Activated T-cell treated with anti-CD3 and anti-CD28 coated beads, Interleukin-2, amount 50 U/mL, for 1 hour (primary cell): ENCODE measurements at regions not wholly inside any gene's neighbourhood (a gene's known extent, or its start where the extent isn't known, plus 50 kb on each side); places are given as distances from the start of the nearest gene placed in this dataset.

Source experiments
- DNase-seq: peaks from one replicate; pipeline ENCODE4 v3.0.0-alpha.2; 2020

DNA sequence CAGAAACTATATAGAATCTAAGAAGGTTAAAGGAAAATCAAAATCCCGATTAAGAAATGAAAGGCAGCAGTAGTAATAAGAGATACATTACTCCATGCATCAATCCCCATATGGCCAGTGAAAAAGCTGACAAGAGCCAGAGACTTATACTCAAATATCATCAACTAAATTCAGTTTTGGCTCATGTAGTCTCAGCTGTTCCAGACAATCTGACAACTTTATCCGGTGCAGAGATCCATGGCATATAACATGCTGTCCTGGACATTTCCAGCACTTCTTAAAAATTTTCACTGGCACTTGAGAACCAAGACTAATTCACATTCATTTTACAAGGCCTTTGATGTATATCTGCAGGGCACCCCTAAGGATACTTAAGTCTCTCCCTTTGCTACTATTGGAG is 255.7 kb upstream of the KLHL1 start:
- no peak for DNase-seq

DNA sequence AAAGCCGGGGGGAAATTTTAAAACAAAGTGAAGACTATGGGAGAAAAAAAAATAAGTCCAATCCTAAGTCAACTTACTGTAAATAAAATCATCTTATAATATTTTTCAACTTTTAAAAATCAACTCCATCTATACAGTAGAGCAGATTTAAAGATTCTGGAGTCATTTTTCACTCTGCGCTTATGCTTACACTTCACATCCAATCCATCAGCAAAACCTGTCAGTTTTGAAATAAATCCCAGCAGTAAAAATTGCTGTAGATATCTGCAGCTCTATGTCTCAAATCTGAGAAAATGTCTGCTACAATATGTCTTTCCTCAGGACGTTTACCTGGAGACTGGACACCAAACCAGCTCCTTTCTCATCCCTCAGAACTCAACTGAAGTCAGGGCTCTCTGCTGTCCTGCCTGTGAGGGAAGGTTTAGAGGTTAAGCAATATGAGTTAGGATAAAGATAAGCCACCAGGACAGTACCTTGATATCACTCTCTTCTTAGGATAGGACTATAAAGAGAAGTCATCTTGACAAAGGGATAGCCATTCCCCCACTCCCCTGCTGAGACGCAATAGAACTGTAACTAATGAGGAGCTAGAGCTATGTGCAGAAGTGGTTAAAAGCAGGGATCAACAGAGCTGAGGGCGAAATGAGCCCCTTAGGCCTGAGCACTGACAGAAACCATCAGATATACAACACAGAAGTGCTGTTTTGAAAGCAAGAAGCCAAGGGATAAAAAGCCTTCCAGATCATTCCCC is 254.7 kb upstream of the KLHL1 start:
- no peak for DNase-seq

DNA sequence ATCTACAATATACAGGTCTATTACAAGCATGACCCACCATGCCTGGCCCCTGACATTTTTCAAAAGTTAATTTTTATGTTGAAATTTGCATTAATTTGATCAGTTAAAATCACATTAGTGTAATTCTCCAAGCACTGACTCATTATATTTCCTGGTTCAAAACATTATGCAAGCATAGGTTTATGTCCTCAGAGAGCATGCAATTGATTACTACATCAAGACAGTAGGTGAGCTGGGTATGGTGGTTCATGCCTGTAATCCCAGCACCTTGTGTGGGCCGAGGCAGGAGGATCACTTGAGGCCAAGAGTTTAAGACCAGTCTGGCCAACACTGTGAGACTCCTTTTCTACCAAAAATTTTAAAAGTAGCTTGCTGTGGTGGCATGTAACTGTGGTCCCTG is 248.8 kb upstream of the KLHL1 start:
- DNase-seq: no peak

DNA sequence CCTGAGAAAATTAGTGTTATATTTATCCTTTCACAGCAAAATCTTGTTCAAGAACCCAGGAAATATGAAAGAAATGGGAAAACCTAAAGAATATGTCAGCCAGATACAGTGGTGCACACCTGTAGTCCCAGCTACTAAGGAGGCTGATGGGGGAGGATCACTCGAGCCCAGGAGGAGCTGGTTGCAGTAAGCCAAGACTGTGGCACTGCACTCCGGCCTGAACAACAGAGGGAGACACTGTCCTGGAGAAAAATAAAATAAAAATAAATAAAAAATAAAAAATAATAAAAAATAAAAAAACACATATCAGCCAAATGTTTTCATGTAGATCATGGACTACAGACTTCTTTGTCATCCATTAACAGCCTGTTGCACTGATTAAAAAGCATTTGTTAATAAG is 244.8 kb upstream of the KLHL1 start:
- no peak for DNase-seq

GRCh38 chr13:70347947-70348620 is 239.8 kb upstream of the KLHL1 start:
- DNase-seq: no peak

GRCh38 chr13:70339738-70340137 is 231.5 kb upstream of the KLHL1 start:
- no peak for DNase-seq

DNA sequence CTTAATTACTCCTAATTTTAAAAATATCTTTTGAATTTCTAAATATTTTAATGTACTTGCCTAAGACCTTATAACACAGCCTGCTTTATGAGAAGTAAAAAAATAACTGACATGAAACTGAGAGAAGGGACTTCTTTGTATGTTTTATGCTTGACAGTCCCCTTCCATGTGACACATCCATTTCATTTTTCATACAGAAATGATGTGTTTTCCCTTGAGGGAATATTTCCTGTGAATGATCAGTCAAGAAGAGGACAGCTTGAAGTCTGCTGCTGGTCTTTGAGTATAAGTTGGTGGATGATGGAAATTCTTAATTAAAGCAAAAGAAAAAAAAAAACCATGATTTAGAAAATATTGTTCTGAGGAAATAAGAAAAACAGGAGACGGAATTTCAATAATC is 230.4 kb upstream of the KLHL1 start:
- no peak for DNase-seq

DNA sequence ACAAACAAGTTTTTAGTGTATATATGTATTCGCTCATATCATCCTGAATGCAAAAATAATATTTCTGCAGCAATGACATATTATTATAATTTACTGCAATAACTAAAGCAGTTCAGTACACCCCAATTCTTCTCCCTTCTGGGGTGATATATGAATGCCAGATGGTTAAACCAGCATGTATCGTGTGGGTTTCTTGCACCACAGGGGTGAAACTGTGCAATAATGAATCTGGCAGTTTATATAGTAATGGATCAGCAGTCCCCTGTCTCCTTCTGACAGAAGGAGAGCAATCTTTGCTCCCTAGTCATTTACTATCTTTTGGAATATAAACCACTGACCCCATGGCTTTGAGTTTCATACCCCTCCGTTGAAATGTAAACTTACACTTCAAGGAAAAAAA is 228.6 kb upstream of the KLHL1 start:
- no peak for DNase-seq

DNA sequence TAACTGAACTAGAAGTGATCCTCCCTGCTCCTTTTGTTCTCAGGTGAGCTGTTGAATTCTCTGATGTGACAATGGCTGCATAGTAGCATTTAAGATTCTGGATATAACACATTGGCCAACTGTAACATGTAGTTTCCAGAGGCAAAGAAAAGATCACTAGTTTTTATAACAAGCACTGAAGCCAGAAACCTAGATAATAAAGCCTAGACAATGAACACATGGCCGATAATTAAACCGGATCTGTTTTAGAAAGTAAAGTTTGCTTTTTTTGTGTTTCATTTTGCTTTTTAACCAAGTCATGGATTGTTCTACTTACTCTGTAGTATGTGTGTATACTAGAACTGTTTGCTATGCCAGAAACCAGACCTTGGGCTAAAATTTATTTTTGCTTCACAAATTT is 225.5 kb upstream of the KLHL1 start:
- no peak for DNase-seq

GRCh38 chr13:70330697-70331361 is 222.6 kb upstream of the KLHL1 start:
- DNase-seq: no peak

GRCh38 chr13:70324519-70324918 is 216.3 kb upstream of the KLHL1 start:
- DNase-seq: no peak

- no peak for DNase-seq
These were observed 202.9 kb upstream of the KLHL1 start for GRCh38 chr13:70311191-70311590.

DNA sequence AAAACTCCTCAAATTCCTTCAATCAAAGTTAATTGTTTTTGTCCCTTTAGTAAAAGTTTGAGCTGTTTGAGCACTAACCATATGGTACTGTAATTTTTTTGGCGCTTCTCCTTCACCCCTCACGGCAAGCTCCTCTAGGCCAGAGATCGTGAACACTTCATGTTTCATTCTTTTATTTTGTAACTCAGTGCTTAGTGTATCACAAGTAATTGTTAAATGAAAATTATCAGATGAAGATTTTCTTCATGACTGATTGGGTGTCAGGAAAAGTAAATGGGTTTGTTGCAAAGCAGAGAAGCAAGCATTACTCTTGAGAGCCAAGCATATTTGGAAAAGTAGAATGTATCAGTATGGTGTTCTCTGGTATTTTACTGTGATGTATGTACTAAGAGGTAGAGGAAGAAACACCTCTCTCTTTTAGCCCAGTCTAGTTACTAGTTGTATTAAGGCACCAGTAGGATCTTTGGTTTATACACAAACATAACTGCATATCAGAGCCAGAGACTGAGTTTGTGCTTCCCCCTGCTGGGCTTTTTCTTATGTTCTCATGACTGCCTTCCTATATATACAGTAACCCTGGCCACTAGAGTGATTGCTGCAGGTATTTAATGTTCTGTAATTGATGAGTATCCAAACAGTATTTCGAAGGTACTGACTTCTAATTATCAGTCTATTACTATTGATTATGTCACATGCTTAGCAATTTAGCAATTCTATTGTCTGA is 202.3 kb upstream of the KLHL1 start:
- no peak for DNase-seq

DNA sequence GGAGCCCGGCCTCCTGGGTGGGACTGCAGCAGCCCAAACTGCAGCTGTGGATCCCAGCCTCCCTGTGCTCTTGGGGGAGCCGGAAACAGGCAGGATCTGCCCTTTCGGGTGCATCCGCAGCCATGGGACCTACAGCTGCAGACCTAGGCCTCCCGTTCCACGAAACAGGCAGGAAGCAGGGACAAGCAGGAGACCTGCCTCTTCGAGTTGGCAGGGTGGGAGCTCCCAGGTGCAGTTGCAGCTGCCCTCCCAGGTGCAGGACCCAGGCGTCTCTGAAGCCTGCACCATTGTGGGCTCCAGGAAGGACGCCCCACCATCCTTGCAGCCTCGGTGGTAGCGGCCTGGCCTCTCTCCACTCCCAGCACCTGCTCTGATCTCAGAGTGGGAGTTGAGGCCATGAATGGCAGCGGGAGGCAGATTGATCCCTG is 189.0 kb upstream of the KLHL1 start:
- no peak for DNase-seq

DNA sequence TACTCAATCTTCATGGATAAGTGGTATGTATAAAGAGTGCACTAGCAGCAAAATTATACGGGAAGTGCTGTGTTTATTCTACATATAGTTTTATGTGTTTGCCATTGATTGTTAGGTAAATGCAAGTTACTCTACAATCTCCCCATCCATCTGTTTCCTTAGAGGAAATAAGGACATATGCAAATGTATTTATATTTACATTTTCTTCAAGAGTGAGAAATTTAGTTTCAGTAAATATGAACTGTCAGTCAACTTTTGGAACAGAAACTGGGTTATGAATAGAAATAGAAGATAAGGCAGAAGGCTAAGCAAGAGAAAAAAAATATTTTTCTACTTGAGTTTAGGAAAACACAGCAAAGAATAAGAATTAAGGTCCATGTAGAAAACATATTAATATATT is 176.1 kb upstream of the KLHL1 start:
- DNase-seq: no peak

DNA sequence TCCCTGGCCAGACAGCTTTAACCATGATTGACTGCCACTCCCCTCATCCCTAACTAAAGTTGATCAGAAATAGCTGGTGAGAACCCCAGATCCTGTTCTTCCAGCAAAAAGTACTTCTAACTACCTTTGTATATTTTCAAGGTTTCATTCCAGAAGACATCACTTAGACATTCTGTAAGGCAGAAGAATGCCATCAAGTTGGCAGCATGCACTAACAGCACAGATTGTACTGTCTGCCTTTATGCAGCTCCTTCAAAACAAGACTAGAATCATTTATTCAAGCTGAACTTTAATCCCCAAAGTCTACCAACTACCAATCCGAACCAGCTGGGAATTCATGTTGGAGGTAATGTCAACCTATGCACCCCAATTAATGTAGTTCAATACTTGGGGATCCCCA is 167.6 kb upstream of the KLHL1 start:
- DNase-seq: no peak

- DNase-seq: no peak
These were observed 147.2 kb upstream of the KLHL1 start for GRCh38 chr13:70255406-70255991.

GRCh38 chr13:70253834-70254233 is 145.6 kb upstream of the KLHL1 start:
- no peak for DNase-seq

- DNase-seq: no peak
These were observed 145.2 kb upstream of the KLHL1 start for GRCh38 chr13:70253411-70253810.

DNA sequence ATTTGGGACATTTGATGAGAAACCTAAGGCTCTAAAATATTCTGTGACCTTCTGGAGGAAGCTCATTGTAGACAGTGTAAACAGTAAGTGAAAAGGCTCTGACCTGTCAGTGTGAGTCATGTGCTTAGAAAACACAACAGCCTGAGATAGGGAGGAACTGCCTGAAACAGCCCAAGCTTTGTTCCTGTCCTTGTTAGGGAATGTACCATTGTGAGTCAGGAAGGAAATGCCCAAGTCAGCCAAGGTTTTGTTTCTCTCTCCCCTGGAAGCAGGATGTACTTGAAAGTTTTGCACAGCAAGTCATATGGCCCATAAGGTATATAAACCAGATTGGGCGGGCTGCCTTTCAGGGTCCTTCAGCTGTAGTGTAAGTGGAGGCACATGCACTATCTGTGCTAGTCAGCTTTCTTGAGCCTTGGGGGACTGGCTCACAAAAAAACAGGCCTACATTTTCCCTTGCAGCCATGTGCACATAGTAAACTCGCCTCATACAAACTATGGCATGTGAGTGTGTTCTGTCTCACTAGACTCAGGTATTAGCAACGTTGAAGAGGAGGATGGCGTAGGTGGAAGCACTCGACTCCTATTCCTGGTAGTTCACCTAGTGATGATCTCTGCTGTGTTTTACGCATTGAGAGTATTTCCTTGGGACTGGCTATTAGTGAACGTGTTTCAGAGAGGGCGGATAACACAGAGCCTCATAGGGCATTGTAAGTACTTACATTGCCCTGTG is 141.2 kb upstream of the KLHL1 start:
- DNase-seq: no peak

DNA sequence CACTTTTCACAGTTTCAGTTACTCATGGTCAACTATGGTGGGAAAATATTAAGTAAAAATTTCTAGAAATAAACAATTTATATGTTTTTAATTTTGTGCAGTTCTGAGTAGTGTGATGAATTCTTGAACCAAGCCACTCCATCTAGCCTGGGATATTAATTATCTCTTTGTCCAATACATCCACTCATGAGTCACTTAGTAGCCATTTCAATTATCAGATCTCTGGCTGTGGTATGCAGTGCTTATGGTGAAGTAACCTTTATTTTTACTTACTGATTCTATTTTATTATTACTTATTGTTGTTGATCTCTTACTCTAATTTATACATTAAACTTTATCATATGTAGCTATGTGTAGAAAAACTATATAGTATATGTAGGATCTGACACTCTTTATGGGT is 128.9 kb upstream of the KLHL1 start:
- no peak for DNase-seq

GRCh38 chr13:70235565-70235964 is 127.3 kb upstream of the KLHL1 start:
- DNase-seq: no peak
